SKM-1 (cell line): ENCODE measurements at regions not wholly inside any gene's neighbourhood (a gene's known extent, or its start where the extent isn't known, plus 50 kb on each side); places are given as distances from the start of the nearest gene placed in this dataset.

Experiments used
- DNase-seq: peaks from one replicate; lab custom pipeline; 2025; ENCODE audit not compliant: unreplicated experiment; lab: John Stamatoyannopoulos, UW

GRCh38 chr18:77505499-77505898 lies 255.9 kb downstream of the GALR1 start:
- DNase-seq: no peak

DNA sequence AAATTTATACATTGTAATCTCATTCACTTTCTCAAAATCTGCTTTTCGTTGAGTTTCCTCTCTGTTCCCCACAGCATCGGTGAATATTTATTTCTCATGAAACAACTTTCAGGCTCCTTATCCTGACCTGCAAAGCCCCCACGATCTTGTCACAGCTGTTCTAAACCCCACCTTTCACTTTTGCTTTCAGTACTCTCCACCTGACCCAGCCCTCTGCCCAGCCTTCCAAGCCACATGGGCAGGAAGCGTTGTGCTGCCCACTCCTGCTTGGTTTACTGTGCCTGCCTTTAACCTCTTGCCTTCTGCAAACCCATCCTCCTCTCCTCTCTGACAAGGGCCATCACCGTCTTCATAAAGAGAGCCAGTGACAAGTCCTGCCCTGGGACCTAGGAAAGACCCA lies 262.5 kb downstream of the GALR1 start:
- DNase-seq: no peak

GRCh38 chr18:77517901-77518300 lies 268.3 kb downstream of the GALR1 start:
- DNase-seq: no peak

GRCh38 chr18:77520767-77521166 lies 271.1 kb downstream of the GALR1 start:
- no peak for DNase-seq

GRCh38 chr18:77522051-77522675 lies 272.5 kb downstream of the GALR1 start:
- DNase-seq: no peak

- no peak for DNase-seq
Measured at GRCh38 chr18:77524909-77525308, 275.3 kb downstream of the GALR1 start.

GRCh38 chr18:77526962-77527361 lies 277.3 kb downstream of the GALR1 start:
- DNase-seq: no peak

DNA sequence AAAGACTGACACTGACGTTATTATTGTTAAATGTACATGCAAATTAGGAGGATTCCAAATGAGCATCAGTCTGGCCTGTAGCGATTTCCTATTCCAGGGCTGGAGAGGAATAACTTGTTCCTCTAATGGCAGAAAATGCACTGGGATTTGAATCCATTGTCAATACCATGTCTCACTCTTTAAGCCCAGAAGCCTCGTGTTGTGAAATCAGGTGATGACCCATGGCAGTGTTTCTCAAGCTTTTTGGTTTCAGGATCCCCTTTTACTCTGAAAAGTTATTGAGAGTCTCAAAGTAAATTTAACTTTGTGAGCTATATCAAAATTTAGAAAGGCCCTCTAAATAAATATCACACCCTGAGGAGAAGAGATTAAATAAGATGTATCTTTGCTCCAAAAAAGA lies 279.2 kb downstream of the GALR1 start:
- DNase-seq: peak; percentile 21

GRCh38 chr18:77529492-77530176 lies 280.0 kb downstream of the GALR1 start:
- no peak for DNase-seq

DNA sequence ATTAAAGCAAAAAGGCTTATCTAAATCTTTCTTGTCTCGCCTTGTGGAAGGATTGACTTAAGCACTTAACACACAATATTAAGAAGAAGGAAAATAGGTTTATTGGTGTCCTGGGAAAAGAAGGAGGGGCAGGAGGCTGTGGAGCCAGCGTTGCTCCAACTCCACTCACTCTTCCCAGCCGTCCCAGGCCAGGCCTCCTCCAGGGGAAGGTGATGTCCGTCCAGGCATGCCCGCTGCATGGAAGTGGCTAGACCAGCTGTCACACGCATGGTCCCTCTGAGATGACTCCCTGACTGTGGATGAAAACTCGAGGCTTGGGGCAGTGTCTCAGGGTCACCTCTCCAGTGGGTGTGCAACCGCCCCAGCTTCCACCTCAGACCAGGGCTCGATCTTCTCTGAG lies 281.1 kb downstream of the GALR1 start:
- DNase-seq: no peak

DNA sequence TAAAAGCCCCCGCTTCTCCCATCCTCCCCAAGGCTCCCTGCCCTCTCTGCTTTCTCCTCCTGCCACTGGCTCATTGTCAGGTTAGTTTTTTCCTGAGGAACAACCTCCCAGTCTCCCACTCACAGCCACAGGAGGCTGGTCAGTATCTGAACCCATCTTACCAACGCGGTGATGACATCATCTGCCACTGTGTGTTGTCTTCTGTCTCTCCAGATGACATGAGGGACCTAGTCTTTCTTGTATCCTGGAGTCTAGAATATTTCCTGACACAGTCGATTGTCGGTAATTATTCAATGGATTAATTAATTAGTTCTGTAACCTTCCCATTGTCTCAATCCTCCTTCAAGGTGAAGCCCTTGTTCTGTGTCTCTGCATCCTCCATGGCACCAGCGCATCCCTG lies 290.2 kb downstream of the GALR1 start:
- DNase-seq: no peak

DNA sequence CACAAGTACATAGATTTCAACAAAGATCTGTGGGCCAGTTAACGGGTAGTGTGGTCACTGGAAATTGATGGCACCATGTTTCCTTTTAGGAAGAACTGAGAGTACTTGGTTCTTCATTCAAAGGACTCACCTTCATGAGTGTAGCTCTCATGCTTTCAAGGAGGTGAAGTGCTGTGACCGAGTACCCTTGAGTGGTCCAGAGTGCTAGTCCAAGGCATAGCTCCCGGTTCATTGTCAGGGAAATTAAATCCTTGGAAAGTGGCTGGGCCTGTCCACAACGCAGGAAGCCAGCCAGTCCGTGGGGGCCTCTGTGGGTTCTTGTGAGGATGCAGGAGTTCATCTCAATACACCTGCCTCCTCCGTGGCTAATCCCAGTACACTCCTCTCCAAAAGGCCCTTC lies 295.1 kb downstream of the GALR1 start:
- no peak for DNase-seq

- DNase-seq: no peak
Measured at GRCh38 chr18:77547757-77548156, 298.1 kb downstream of the GALR1 start.

DNA sequence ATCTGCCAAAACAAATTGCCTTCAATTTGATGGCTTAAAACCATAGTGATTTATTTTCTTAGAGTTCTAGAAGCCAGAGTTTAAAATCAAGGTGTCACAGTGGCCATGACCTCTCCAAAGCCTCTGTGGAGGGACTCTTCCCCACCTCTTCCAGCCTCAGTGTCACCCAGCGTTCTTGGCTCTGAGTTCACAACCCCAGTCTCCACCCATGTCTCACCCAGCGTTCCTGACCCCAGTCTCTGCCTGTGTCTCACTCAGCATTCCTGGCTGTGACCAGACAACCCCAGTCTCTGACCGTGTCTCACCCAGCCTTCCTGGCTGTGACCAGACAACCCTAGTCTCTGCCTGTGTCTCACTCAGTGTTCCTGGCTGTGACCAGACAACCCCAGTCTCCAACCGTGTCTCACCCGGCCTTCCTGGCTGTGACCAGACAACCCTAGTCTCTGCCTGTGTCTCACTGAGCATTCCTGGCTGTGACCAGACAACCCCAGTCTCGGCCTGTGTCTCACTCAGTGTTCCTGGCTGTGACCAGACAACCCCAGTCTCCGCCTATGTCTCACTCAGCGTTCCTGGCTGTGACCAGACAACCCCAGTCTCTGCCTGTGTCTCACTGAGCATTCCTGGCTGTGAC lies 299.3 kb downstream of the GALR1 start:
- no peak for DNase-seq

DNA sequence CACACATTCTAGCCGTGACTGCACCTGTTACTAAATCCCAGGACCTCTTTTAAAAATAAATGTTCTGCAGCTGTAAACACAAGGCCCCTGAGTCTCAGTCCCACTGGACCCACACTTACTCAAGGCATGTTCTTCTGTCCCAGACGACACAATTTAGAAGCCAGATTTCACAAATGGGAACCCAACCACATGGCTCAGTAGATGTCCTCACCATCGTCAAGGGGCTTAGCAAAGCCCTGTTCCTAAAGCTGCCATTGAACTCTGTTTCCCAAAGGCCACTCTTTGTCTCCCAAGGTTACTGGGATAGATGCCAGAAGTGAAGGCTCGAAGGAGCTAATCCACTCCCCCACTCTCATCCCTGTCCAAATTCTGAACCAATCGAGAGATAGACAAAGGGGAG lies 301.0 kb downstream of the GALR1 start:
- DNase-seq: no peak

GRCh38 chr18:77551055-77551454 lies 301.4 kb downstream of the GALR1 start:
- no peak for DNase-seq

- no peak for DNase-seq
Measured at GRCh38 chr18:77552945-77553344, 303.3 kb downstream of the GALR1 start.

- DNase-seq: no peak
Measured at GRCh38 chr18:77554061-77554460, 304.4 kb downstream of the GALR1 start.

DNA sequence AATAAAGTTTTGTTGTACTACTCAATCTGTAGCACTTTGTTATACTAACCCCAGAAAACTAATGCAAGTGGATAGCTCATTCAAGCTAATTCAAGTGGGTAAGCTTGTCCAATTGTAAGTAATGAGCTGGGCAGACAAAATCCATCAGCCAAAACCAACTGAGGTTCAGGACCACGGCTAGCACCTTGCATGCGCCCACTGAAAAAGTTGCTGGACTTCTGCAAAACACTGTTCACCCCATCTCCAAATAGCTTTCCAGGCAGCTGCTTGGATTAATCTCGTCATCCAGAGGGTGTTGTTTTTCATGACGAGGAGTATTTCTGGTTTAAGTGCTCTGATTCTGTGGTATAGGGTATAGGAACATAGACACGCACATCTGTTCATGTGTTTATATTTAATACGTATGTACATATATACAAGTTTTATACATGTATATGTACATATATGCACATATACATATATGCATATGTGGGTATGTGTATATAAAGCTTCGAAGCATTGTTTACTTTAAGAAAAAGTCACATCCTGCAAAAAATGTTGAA lies 307.5 kb downstream of the GALR1 start:
- no peak for DNase-seq

DNA sequence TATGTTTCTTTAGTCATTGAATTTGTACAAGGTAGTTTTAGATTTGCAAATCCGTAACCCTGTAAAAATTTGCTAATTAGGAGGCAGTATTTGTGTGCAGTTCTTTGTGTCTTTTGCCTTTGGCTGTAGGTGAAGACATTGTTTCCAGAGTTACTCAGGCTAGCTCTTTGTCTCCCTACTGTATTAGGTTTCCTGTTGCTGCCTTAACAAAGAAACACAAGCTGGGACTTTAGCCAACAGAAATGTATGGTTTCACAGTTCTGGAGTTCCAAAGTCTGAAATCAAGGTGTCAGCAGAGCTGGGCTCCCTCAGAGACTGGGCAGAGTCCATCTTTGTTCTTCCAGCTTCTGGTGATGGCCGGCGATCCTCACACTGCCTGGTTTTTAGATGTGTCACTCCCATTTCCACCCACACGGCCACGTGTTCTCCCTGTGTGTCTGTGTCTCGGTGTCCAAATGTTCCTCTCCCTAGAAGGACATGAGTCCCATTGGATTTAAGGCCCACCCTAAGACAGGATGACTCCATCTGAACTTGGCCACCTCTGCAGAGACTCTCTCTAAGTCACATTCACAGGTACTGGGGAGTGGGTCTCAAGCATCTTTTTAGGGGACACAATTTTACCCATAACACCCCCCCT lies 309.7 kb downstream of the GALR1 start:
- no peak for DNase-seq

DNA sequence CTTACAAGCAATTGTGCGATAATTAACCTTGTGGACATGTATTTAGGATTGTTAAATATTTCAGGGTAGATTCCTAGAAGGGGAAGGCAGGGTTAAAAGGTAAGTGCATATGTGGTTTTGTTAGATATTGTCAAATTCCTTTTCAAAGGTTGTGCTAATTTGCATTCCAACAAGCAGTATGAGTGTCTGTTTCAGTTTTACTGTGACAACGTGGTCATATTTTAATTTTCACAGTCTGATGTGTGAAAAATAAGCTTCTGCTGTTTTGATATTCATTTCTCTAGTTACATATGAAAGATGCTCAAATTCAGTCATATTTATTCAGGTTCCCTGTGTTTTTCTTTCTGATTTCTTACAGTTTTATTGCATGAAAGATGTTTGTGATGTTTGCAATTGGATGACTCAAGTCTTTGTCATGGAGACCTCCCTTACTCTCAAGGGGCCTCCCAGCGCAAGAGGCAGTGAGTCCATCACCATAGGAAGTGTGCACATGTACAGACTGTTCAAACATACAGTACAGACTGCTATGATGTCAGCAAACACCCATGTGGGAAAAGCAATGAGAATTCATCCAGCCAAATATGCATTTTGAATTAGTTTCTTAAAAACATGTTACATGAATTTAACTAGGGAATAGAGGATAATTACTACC lies 310.8 kb downstream of the GALR1 start:
- no peak for DNase-seq
